H9 (cell line): ENCODE measurements at regions not wholly inside any gene's neighbourhood (a gene's known extent, or its start where the extent isn't known, plus 50 kb on each side); places are given as distances from the start of the nearest gene placed in this dataset.

Experiments
- DNase-seq: peaks from one replicate; pipeline ENCODE4 v3.0.0-alpha.2; 2017
- H2AFZ ChIP-seq: one replicate; pipeline ENCODE4 v1.6.1; 2013; ENCODE audit warnings: mild to moderate bottlenecking, low read length, control low read depth, moderate library complexity
- H2AK5ac ChIP-seq: 2 replicates; pipeline ENCODE4 v1.6.1; 2013; ENCODE audit warnings: low read length, control low read depth, mixed read lengths; ENCODE audit not compliant: insufficient read length
- H2BK120ac ChIP-seq: one replicate; pipeline ENCODE4 v1.6.1; 2013; ENCODE audit warnings: low read depth, mild to moderate bottlenecking, low read length, control low read depth, inconsistent platforms; ENCODE audit not compliant: poor library complexity, severe bottlenecking
- H2BK12ac ChIP-seq: 2 replicates; pipeline ENCODE4 v1.6.1; 2013; ENCODE audit warnings: low read length, control low read depth, mixed read lengths, low read depth; ENCODE audit not compliant: insufficient read length
- H2BK15ac ChIP-seq: 2 replicates; pipeline ENCODE4 v1.6.1; 2013; ENCODE audit warnings: low read depth, low read length, control low read depth
- H2BK20ac ChIP-seq: one replicate; pipeline ENCODE4 v1.6.1; 2013; ENCODE audit warnings: low read depth, mild to moderate bottlenecking, low read length, control low read depth, inconsistent platforms; ENCODE audit not compliant: poor library complexity, severe bottlenecking
- H2BK5ac ChIP-seq: 2 replicates; pipeline ENCODE4 v1.6.1; 2013; ENCODE audit warnings: low read length, control low read depth, mixed read lengths; ENCODE audit not compliant: insufficient read length
- H3K14ac ChIP-seq: 2 replicates; pipeline ENCODE4 v1.6.1; 2013; ENCODE audit warnings: low read length, control low read depth; ENCODE audit not compliant: insufficient read depth
- H3K18ac ChIP-seq: 2 replicates; pipeline ENCODE4 v1.6.1; 2013; ENCODE audit warnings: low read depth, mild to moderate bottlenecking, mixed read lengths, low read length, control low read depth; ENCODE audit not compliant: insufficient read length
- H3K23ac ChIP-seq: 2 replicates; pipeline ENCODE4 v1.6.1; 2013; ENCODE audit warnings: low read length, control low read depth, mixed read lengths, low read depth; ENCODE audit not compliant: insufficient read length
- H3K23me2 ChIP-seq: 2 replicates; pipeline ENCODE4 v1.6.1; 2013; ENCODE audit warnings: low read depth, mild to moderate bottlenecking, mixed read lengths, low read length, control low read depth; ENCODE audit not compliant: insufficient read length, poor library complexity, severe bottlenecking
- H3K27ac ChIP-seq: 2 replicates; pipeline ENCODE4 v1.5.1; 2013; ENCODE audit warnings: low read length, control low read depth, mixed read lengths, low read depth; ENCODE audit not compliant: insufficient read length
- H3K27me3 ChIP-seq: 2 replicates; pipeline ENCODE4 v1.6.1; 2013; ENCODE audit warnings: low read length, control low read depth, inconsistent platforms; ENCODE audit not compliant: insufficient read depth
- H3K4ac ChIP-seq: 2 replicates; pipeline ENCODE4 v1.6.1; 2013; ENCODE audit warnings: low read depth, mild to moderate bottlenecking, control low read depth, inconsistent platforms, low read length, moderate library complexity
- H3K4me1 ChIP-seq: 2 replicates; pipeline ENCODE4 v1.6.1; 2013; ENCODE audit warnings: low read length, control low read depth, inconsistent platforms; ENCODE audit not compliant: insufficient read depth
- H3K4me2 ChIP-seq: 2 replicates; pipeline ENCODE4 v1.6.1; 2013; ENCODE audit warnings: low read length, control low read depth, mixed read lengths; ENCODE audit not compliant: insufficient read length, insufficient read depth
- H3K56ac ChIP-seq: 2 replicates; pipeline ENCODE4 v1.6.1; 2013; ENCODE audit warnings: low read depth, mild to moderate bottlenecking, mixed read lengths, low read length, control low read depth; ENCODE audit not compliant: insufficient read length
- H3K79me1 ChIP-seq: 2 replicates; pipeline ENCODE4 v1.6.1; 2013; ENCODE audit warnings: low read depth, mild to moderate bottlenecking, moderate library complexity, low read length, control low read depth, inconsistent platforms; ENCODE audit not compliant: insufficient read depth, poor library complexity, severe bottlenecking
- H3K79me2 ChIP-seq: 2 replicates; pipeline ENCODE4 v1.6.1; 2013; ENCODE audit warnings: low read length, control low read depth, inconsistent platforms; ENCODE audit not compliant: insufficient read depth
- H3K9ac ChIP-seq: 2 replicates; pipeline ENCODE4 v1.6.1; 2013; ENCODE audit warnings: low read length, control low read depth, mixed read lengths; ENCODE audit not compliant: insufficient read length; ENCODE audit errors: extremely low read depth
- H3K9me3 ChIP-seq: one replicate; pipeline ENCODE4 v1.6.1; 2013; ENCODE audit warnings: low read depth, low read length, inconsistent platforms; ENCODE audit not compliant: control insufficient read depth
- H3T11ph ChIP-seq: one replicate; pipeline ENCODE4 v1.6.1; 2013; ENCODE audit warnings: mild to moderate bottlenecking, low read length, control low read depth, inconsistent platforms
- H4K20me1 ChIP-seq: one replicate; pipeline ENCODE4 v1.6.1; 2013; ENCODE audit not compliant: control insufficient read depth, insufficient read length, insufficient read depth
- H4K5ac ChIP-seq: 2 replicates; pipeline ENCODE4 v1.6.1; 2013; ENCODE audit warnings: low read depth, mild to moderate bottlenecking, mixed read lengths, low read length, control low read depth; ENCODE audit not compliant: insufficient read length
- H4K8ac ChIP-seq: replicated peaks from 2 replicates; pipeline ENCODE4 v1.6.1; 2013; ENCODE audit warnings: low read length, control low read depth, mixed read lengths, low read depth; ENCODE audit not compliant: insufficient read length
- H4K91ac ChIP-seq: 2 replicates; pipeline ENCODE4 v1.6.1; 2013; ENCODE audit warnings: low read depth, mild to moderate bottlenecking, moderate library complexity, mixed read lengths, low read length, control low read depth; ENCODE audit not compliant: insufficient read length
- H3K27ac Mint-ChIP-seq, 3 experiments: 2 replicates in 2 of 3; 3 replicates in 1 of 3; pipeline ENCODE4 v1.8.0; 2020 to 2021; ENCODE audit warnings: mixed read lengths in 3 of 3, mild to moderate bottlenecking in 1 of 3, moderate library complexity in 1 of 3
- H3K27me3 Mint-ChIP-seq: 2 replicates; pipeline ENCODE4 v1.8.0; 2021; ENCODE audit warnings: low read depth, mild to moderate bottlenecking, moderate library complexity, mixed read lengths
- H3K36me3 Mint-ChIP-seq, 3 experiments: 2 replicates in 2 of 3; 3 replicates in 1 of 3; pipeline ENCODE4 v1.8.0; 2020 to 2021; ENCODE audit warnings: low read depth in 3 of 3, mixed read lengths in 3 of 3; ENCODE audit not compliant: insufficient read depth in 1 of 3
- H3K4me1 Mint-ChIP-seq, 2 experiments: 2 replicates each; pipeline ENCODE4 v1.8.0; 2020; ENCODE audit warnings: mixed read lengths in 2 of 2
- H3K4me3 Mint-ChIP-seq, 2 experiments: 2 replicates in 1 of 2; 3 replicates in 1 of 2; pipeline ENCODE4 v1.8.0; 2020 to 2021; ENCODE audit warnings: mild to moderate bottlenecking in 2 of 2, mixed read lengths in 2 of 2, moderate library complexity in 1 of 2
- H3K9me3 Mint-ChIP-seq, 2 experiments: 2 replicates in 1 of 2; 3 replicates in 1 of 2; pipeline ENCODE4 v1.8.0; 2020; ENCODE audit warnings: mild to moderate bottlenecking in 2 of 2, mixed read lengths in 2 of 2, moderate library complexity in 1 of 2
- WGBS: extraction: QIAGEN DNeasy Blood & Tissue Kit; methylation state at CpG from one replicate; pipeline ENCODE4 v1.1.7; 2013; ENCODE audit warnings: missing lambda C conversion rate, low lambda C conversion rate, mixed read lengths; ENCODE audit not compliant: insufficient read length; ENCODE audit errors: extremely low coverage; 5-methylcytosine and 5-hydroxymethylcytosine counted together
- TF ChIP-seq, protein P1 (sequence below): fragments of 200-600 bp; sonication (generic); conservative IDR thresholded peaks from 3 replicates; pipeline ENCODE4 v1.8.0; 2021; ENCODE audit warnings: antibody characterized with exemption, mild to moderate bottlenecking

DNA sequence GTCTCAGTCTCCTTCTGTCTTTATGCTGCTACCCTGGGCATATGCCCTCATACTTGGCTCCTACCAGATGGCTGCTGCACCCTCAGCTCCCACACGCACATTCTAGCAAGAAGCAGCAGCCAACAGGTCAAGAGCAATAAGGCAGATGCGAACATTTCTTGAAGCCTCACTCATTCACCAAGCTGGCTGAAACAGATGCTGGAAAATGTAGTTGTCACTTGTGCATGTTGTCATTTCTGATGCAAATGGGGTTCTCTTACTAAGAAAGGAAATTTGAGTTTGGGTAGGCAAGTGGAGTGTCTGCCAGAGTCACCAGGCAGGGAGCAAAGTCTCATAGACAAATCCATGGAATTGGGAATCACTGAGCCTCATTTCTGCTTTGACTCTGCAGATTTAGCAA lies 57.4 kb upstream of the SORBS2 start:
- no peak overlapping the region for H4K8ac ChIP-seq
- no peak overlapping the region for H4K91ac ChIP-seq
- Mint-ChIP-seq H3K27ac (no peak overlapping the region), H3K4me3 (no peak overlapping the region), H3K36me3 (no peaks in the 10 kb centered on the region), H3K27me3 (no peaks in the 10 kb centered on the region), H3K4me1 (peaks cover 27 to 28% of the 10 kb centered on the region in 2 experiments), H3K9me3 (no peaks in the 10 kb centered on the region)
- TF ChIP-seq, protein P1, sequence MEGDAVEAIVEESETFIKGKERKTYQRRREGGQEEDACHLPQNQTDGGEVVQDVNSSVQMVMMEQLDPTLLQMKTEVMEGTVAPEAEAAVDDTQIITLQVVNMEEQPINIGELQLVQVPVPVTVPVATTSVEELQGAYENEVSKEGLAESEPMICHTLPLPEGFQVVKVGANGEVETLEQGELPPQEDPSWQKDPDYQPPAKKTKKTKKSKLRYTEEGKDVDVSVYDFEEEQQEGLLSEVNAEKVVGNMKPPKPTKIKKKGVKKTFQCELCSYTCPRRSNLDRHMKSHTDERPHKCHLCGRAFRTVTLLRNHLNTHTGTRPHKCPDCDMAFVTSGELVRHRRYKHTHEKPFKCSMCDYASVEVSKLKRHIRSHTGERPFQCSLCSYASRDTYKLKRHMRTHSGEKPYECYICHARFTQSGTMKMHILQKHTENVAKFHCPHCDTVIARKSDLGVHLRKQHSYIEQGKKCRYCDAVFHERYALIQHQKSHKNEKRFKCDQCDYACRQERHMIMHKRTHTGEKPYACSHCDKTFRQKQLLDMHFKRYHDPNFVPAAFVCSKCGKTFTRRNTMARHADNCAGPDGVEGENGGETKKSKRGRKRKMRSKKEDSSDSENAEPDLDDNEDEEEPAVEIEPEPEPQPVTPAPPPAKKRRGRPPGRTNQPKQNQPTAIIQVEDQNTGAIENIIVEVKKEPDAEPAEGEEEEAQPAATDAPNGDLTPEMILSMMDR, result no peak
- no peak overlapping the region for H3K4ac ChIP-seq
- no peak overlapping the region for H3K27ac ChIP-seq
- H3K23ac ChIP-seq, result peak overlapping the region; percentile 13
- no peaks in the 10 kb centered on the region for H3K23me2 ChIP-seq
- H4K5ac ChIP-seq, result no peak overlapping the region
- peak overlapping the region; percentile 53 for H2AFZ ChIP-seq
- no peak for DNase-seq
- no peak overlapping the region for H3K18ac ChIP-seq
- no peak overlapping the region for H2BK120ac ChIP-seq
- H3K4me1 ChIP-seq, result peaks cover 5% of the 10 kb centered on the region; the same call in 1 of the 2 replicates
- no peak overlapping the region for H2BK15ac ChIP-seq
- WGBS, result no CpG with 5 or more reads among the region's 2 CpGs
- no peak overlapping the region for H2AK5ac ChIP-seq
- H3K4me2 ChIP-seq, result no peak overlapping the region
- no peak overlapping the region for H3K56ac ChIP-seq
- H2BK5ac ChIP-seq, result no peak overlapping the region
- no peak overlapping the region for H2BK20ac ChIP-seq
- H3K14ac ChIP-seq, result no peak overlapping the region
- no peaks in the 10 kb centered on the region for H3K79me1 ChIP-seq
- H3K79me2 ChIP-seq, result no peaks in the 10 kb centered on the region
- H3K9ac ChIP-seq, result no peak overlapping the region
- H3T11ph ChIP-seq, result no peak overlapping the region
- H3K27me3 ChIP-seq, result no peaks in the 10 kb centered on the region
- no peaks in the 10 kb centered on the region for H3K9me3 ChIP-seq
- no peaks in the 10 kb centered on the region for H4K20me1 ChIP-seq
- H2BK12ac ChIP-seq, result no peak overlapping the region
